Daoy (cell line): ENCODE measurements at regions not wholly inside any gene's neighbourhood (a gene's known extent, or its start where the extent isn't known, plus 50 kb on each side); places are given as distances from the start of the nearest gene placed in this dataset.

Experiments
- DNase-seq: peaks from one replicate; pipeline ENCODE4 v3.0.0-alpha.2; 2015; ENCODE audit warnings: low read depth

DNA sequence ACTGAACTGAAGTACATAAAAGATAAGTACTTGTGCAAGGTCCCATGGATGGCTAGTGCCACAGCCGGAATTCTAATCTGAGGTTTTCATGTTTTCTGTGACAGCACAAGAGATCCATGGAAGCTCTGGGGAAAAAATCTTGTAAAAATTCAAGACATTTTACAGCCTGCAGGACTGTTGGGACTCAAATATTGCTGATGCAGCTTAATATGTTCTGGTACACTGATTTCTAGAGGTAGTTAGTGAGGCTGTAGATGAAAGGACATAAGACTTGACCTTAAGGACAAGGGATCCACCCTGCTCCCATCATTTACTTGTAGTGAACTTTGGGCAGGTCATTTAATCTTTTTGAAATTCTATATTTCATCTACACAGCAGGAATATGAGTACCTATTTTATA lies 390.4 kb downstream of the TLE4 start:
- no peak for DNase-seq

DNA sequence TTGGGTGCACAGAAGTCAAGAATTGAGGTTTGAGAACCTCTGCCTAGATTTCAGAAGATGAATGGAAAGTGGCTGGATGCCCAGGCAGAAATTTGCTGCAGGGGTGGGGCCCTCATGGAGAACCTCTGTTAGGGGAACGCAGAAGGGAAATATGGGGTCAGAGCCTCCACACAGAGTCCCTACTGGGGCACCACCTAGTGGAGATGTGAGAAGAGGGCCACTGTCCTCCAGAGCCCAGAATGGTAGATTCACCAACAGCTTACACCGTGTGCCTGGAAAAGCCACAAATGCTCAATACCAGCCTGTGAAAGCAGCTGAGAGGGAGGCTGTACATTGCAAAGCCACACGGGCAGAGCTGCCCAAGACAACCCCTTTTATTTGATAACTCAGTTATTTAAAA lies 383.5 kb downstream of the TLE4 start:
- DNase-seq = no peak

DNA sequence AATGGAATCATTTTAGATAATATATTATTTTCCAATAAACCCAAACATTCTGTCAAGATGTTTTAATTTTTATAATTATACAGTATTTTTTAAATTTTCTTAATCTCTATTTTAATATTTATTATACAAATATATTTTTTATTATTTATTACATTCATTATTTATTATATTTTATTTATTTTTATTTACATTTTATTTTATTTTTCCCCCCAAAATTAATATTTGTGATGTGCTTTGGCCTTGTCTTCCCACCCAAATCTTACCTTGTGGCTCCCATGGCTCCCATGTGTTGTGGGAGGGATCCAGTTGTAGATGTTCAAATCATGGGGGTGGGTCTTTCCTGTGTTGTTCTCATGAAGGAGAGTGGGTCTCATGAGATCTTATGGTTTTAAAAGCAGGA lies 382.1 kb downstream of the TLE4 start:
- no peak for DNase-seq

DNA sequence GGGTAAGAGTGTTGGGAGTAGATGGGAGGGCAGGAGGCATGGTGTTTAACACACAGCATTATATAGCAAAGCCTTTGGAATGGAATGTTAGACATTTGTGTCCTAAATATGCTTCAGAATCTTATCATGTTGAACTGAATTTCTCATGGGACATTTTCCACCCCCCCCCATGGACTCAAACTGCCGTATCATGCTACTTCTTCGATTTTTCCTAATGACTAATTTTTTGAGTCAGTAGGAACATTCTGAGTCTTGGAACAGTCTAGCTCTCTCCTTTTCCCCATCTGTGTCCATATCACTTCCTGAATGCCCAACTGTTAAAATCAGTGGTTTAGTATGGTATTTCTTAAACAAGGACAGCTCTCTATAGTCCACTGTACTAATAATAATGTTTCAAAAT lies 380.6 kb downstream of the TLE4 start:
- no peak for DNase-seq

DNA sequence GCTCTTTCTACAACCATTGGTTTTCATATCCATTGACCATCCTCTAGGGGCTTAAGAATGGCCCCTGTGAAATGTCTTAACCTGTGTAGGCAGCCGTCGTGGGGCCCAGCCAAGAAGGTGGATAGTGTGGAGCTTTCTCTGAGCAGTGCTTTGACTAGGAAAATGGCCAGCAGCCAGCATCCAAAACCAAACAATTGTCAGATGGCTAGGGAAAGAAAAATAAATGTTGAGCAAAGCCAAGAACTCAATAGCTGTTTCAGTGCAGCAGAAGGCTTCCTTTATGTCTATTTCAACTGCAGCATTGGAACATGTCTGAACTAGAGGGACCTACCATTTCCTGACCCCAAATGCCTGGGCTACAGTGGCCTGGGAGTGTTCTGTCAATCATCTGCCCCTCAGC lies 374.9 kb downstream of the TLE4 start:
- DNase-seq = no peak

DNA sequence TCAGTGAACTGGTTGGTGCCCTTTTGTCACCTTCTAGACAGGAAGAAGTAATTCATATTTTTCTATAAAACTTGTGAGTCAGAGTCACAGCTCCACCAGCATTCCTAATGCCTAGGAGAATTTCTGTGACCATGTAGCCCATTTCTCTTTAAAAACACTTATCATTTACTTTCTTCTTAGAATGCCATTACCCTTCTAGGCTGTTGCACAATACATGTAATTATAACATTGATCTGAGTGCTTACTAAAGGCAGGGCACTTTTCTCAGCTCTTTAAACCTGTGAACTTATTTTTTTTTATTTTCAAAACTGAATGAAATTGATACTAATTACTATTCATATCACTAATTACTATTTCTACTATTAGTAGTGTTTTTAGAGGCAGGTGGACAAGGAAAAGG lies 373.7 kb downstream of the TLE4 start:
- DNase-seq = no peak

DNA sequence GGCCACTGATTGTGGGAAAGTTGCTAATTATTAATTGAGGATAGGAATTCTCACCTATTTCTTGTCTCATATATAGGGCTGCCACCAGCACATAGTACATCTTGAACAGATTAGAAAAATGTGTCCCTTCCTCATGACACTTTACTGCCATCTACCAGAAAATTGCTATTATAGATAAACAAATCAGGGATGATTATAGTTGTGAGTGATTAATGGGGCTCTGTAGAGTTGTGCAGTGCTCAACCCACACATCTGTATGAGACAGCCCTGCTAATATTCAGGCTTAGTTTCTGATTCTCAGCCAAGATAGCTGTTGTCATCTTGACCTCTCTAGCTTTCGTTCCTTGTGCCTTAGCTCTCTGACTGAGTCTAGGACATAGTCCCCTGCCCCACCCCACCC lies 373.3 kb downstream of the TLE4 start:
- no peak for DNase-seq

DNA sequence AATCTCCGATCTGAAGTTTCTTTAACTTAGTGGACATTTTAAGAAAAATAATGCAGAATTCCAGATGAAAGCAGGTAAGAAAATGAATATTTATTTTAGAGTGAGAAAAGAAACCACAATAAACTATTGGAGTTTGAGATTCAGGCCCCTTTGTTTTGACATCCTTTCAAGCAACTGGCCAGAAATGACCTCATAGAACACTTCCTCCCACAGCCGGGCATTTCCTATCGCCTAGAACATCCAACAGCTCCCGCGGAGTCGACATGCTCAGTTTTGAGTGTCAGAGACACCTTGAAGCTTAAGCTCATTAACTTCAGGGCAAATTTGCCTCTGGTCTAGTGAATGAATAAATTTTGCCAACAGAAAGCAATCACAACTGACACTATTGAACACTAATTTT lies 369.2 kb downstream of the TLE4 start:
- no peak for DNase-seq

DNA sequence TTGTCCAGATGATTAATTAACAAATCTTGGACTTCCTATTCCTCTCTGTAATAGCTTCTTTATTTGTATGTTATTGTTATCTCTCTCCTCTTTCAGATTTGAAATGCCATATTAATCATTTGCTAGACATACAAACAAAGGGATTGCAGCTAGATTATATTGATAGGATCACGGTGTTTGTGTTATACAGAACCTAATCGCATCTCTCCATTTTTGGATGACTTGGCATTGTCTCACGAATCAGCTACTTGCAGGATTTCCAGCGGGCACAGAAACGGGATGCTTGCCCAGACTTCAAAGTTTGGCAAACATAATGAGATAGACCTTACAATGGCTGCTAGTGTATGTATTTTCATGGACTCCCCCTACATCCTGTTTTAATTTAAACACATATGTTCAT lies 368.1 kb downstream of the TLE4 start:
- no peak for DNase-seq

DNA sequence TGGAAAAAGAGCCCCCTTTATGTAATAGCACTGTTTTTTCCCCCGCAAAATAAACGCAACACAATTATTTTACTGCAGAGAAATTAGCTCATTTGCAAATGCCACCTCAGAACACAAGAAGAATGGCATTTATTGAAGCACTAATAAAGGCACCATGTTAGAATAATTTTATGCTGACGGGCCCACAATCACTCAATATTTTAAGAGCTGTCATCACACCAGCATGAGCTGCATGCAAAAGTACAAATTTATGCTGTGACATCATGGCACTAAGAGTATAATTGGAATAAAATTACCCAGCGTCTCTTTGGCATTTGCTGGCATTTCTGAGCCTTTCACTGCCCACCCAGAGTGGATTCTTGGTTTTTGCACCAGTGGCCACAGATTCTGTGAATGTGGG lies 364.6 kb downstream of the TLE4 start:
- DNase-seq = no peak

DNA sequence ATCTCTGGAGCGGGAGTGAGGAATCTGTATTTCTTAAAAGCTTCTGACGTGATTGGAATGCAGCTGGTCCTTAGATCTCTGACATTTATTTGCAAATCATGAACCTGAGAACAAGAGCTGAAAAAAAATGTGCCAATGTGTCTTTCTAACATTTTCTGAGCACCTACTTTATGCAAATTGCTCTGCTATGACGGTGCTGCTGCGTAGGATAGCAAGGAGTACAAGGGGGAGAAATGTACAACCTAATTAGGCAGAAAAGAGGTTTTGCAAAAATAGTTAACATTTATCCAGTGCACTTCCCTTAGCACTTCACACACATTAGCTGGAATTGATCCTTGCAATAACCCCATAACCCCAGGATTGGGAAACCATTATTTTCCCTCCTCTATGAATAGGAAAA lies 357.5 kb downstream of the TLE4 start:
- no peak for DNase-seq

DNA sequence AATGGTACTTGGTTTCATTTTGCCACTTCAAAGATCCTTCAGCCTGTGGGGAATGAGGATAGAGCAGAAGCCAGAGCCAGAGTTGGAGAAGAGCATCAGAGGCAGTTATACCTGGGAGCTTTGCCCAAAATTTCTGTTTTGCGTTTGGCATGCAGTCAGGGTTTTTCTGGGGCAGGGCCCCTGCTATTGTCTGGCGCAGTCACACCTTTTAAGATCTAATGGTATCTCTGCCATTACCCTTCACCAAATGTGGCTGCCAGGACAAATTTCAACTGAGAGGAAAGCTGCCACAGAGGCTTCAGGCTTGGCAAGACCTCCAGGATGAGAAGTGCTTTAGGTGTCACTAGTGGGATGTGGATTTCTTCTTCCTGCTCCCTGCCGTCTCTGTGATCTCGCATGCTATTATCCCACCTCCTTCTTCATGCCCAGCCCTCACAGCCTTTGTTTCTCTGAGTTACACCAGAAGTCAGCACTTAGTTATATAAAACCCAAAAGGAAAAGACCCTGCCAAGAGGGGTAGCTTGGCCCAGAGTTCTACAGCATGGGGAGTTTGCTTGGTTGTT lies 357.0 kb downstream of the TLE4 start:
- DNase-seq = no peak

DNA sequence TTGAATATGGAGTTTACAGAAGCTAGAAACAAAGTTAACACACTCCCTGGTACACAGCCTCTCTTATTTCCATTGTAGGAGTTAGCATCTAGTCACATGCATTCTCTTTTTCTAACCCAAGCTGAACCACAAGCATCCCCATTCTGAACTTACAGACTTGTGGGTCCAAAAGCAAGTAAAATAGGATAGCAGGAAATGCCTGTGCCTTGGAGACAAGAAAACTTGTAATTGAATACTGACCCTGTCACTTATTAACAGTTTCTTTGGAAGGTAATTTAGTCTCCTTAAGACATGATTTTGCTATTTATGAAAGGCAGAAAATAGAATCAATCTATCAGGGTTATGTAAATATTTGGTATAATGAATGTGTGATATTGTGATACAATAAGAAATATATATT lies 353.6 kb downstream of the TLE4 start:
- no peak for DNase-seq

DNA sequence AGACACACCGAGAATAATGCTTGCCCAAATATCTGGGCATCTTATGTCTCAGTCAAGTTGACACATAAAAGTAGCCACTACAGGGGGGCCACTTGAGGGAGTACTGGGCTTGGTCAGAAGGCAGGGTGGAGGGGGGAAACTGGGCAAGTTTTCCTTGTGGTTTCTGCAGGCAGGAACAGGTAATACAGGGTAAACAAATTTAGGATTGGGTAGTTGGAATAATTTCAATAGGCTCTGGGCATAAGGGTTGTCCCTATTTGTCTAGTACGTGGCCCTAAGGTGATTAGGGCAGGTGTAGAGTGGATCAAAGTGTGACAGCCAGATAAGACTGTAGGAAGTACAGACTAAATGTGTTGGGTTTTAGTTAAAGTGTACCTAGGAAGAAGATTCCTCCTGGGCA lies 353.1 kb downstream of the TLE4 start:
- DNase-seq = no peak

DNA sequence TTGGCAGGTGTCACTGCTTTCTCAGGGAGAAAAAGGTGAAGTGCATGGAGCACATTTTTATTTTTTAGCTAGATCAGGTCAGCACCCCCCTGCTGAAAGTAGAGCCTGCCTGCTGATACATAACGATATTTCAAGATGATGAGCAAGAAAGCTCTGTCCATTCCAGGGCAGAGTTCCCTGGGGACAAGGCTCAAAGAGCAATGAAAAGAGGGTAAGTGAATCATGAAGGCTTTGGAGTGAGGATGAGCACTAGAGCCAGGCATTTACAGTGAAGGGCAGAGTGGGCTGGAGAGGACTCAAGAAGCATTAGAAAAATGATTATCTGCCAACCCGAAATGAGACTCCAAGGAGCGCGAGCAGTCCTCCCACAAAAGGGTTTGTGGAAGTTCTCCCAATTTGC lies 345.7 kb downstream of the TLE4 start:
- no peak for DNase-seq

DNA sequence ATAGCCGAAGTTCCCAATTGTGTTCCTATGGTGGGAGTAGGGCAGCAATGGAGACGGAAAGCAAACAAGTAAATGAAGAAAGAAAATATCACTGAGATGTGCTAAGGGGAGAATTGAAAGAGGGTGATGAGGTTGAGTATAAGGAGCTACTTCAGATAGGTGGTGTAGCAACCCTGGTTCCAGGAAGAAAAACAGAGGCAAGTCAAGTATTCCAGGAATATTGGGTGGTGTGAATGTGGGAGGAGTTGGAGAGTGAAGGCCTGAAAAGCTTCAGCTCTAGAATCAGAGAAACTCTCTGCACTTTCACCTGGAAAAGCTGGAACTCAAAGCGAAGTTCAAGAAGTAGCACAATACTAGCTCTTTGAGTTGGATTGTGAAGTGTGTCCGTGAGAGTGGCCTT lies 342.1 kb downstream of the TLE4 start:
- DNase-seq = no peak

DNA sequence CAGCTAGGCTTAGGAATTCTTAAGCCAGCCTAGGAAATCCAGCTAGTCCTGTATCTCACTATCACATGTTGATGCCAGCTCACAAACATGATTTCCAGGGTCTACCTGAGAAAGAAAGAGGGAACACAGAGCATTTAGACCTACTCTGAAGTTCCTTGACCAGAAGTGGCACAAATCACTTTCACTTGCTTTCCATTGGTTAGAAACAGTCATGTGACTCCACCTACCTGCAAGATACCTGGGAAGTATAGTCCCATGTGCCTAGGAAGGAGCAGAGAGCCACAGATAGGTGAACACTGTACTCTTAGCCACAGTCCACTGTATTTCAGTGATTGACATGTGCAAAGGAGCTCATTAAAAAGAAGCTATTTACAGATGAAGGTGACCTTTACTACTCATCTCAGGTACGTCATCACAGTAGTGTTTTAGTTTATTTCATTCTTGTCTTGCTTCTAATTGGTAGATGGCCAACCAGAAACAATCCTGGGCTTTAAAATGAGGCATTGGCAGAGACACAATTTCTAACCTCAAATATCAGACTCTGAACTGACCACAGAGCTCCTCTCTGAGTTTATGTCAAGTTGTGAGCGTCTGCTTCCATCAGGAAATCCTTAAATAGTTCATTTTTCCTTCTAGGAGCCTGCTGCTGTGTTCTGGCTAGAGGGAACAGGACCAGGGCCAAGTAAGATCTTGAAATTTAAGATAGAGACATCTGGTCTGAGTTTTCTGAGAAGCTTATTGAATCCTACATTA lies 340.7 kb downstream of the TLE4 start:
- DNase-seq = no peak

DNA sequence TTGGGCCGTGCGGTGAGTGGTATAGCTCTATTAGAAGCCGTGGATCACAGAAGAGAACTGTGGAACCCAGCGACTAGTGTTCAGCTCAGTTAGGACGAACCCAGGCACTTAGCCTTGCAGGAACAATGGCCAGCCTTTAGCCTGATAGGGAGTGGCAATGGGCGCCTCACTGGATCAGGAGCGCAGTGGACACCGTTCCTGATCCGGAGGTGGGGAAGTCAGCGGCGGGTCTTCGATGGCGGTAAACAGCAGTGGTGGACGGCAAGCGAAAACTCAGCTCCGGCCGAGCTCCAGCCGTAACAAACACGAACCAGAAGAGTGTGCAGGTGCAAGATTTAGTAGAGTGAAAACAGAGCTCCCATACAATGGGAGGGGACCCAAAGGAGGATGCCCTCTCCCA lies 340.0 kb downstream of the TLE4 start:
- no peak for DNase-seq

DNA sequence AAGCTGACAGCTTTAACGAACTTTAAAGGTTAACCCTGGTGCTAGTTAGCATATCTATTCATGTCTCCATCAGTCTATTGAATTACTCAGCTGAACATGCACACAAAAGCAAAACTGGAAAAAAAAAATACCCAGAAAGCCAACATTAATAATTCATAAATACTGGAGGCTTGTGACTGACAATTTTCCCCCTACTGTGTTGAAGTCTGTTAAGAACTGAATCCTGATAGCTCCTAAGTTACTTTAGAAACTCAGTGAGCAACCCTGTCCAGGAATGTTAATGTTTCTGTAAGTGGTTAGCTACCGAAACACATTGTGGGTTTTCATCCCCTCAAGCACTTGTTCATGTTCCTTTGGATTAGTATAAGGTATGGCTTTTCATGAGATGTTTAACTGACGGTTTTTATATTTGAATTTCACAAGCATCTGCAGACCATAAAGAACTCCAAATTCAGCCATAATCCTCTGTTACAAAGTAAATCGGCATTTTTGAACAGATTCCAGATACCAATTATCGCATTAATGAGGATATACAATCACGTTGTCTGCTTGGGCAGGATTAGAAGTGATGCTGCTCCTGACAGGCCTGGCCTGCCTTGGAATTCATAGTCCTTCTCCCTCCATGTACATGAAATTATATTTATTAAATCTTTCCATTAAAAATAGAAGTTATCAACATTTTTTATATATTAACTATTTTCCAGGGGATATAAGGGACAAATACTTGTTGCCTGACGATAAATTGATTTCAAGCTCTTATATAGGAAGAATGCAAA lies 331.2 kb downstream of the TLE4 start:
- peak; percentile 16 for DNase-seq

DNA sequence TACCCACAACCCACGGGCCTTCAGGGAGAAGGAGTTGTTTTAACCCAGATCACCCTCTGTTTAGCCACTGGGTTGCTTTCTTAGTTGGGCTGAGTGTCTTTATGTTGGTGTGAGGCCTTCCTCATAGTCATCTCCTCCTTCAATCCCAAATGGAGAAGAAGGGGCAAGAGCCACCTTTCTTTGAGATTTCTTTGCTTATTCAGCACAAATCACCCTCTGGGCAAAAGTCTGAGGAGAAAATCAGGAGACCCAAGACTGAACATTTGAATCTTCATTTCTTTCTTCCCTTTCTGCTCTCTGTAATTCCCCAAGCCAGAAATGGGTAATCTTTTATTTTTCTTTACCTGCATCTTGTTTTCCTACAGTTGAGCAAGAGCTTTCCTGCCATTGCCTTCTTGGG lies 329.0 kb downstream of the TLE4 start:
- DNase-seq = no peak

DNA sequence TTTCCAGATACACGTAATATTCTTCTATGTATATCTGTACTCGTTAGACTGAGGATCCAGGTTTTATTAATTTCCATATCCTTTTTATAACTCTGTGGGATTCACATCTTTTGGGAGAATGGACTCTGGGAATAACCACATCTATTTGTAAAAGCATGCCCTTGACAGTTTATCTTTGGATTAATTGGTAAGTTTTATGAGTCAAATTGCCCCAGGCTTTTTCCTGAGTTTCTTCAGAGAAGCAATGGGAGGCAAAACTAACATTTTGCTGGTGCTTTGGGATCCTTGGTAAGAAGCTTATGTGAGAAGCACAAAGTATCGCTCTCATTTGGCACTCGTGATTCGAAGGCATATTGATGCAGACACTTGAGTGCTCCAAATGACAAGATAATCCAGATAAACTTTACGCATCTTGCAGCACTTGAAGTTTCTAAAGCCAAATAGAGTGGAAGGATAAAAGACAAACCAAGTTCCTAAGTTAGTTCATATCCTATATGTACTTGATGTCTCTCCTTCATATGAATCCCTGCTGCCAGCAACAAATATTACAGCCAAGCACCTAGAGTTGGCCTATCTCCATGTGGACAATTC lies 324.7 kb downstream of the TLE4 start:
- peak; percentile 46 for DNase-seq

DNA sequence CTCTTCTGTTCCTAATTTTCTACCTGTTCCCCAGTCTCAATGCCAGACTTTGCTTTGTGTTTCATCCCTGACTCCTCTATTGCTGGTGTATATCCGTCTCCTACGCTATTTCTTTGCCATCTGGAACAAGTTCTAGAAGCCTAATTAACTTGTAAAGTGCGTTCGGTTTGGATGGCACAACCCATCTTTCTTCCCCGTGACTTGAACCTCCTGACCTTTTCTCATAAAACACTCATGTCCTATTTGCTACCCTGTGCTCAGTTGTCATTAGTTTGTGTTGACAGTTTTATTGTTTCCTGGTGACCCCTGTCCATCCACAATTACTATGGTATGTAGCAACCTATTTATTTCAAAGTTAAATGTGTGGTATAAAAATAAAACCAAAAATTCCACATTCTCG lies 323.5 kb downstream of the TLE4 start:
- no peak for DNase-seq

DNA sequence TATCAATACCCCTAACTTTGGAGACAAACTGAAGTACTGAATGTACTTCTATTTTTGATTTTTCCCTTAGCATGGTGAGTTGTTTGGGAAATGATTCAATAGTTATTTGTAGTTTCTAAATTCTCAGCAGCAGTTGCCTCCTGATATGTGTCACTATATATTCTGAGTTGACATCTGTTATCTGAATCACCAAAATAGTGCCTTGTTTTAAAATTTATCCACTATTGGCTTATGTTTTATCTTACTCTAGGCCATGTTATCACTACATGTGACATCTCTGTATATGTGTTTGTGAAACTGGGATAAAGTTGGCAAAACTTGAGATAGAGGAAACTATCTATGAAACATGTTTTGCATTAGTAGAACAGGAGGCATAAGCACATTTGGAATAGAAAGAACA lies 317.6 kb downstream of the TLE4 start:
- DNase-seq = no peak
